ENCODE measurements at regions not wholly inside any gene's neighbourhood (a gene's known extent, or its start where the extent isn't known, plus 50 kb on each side); places are given as distances from the start of the nearest gene placed in this dataset.

- TF ChIP-seq FOS (IDR thresholded peaks at IDR 0.05; ENCODE audit: extremely low read depth, insufficient read length) = no peak
- no peak for TF ChIP-seq JUND (IDR thresholded peaks at IDR 0.05; ENCODE audit: borderline replicate concordance, low read depth, low read length)
- no peak for TF ChIP-seq JUND (tag; IDR thresholded peaks at IDR 0.05; ENCODE audit: borderline replicate concordance, low read depth, low read length)
- TF ChIP-seq POLR2AphosphoS5 (IDR thresholded peaks at IDR 0.05; ENCODE audit: control insufficient read depth, insufficient read depth, low read depth, low read length) = no peak
- no peak for TF ChIP-seq EWSR1 (IDR thresholded peaks at IDR 0.05; ENCODE audit: borderline replicate concordance, low read depth, partially characterized antibody)
- TF ChIP-seq HNRNPLL (IDR thresholded peaks at IDR 0.05; ENCODE audit: low read depth, low read length, poor library complexity, severe bottlenecking) = no peak
- no peak for TF ChIP-seq CTCF (IDR thresholded peaks at IDR 0.05 in 2 of 3, conservative IDR thresholded peaks at IDR 0.05 in 1 of 3; ENCODE audit: insufficient read depth in 2 of 3, low read depth in 1 of 3, low read length in 3 of 3)
Observed at GRCh38 chr4:13306356-13306755, 177.8 kb downstream of the RAB28 start.

Data from K562 (cell line).